GM23338 (cell line): ENCODE measurements at regions not wholly inside any gene's neighbourhood (a gene's known extent, or its start where the extent isn't known, plus 50 kb on each side); places are given as distances from the start of the nearest gene placed in this dataset.

Experiments used
- CREB1 ChIP-seq: fragments of 250-450 bp; sonication (Bioruptor Pico); IDR thresholded peaks from 2 replicates; pipeline ENCODE4 v1.5.0; 2020; ENCODE audit warnings: low read depth, mild to moderate bottlenecking, moderate library complexity
- CTCF ChIP-seq, 2 experiments: fragments of 200-600 bp in 1 of 2; sonication (generic) in 1 of 2; conservative IDR thresholded peaks; 2 replicates each; pipeline versions ENCODE4 v1.5.1 to v1.6.1; 2016 to 2017; ENCODE audit warnings: antibody characterized with exemption in 2 of 2, low read depth in 2 of 2, mild to moderate bottlenecking in 2 of 2, moderate library complexity in 1 of 2
- EZH2 ChIP-seq: fragments of 200-600 bp; sonication (generic); IDR thresholded peaks from one replicate; pipeline ENCODE4 v1.8.0; 2017; ENCODE audit warnings: antibody characterized with exemption, mild to moderate bottlenecking, low read depth; ENCODE audit not compliant: unreplicated experiment
- EZH2phosphoT487 ChIP-seq: fragments of 200-600 bp; sonication (generic); IDR thresholded peaks from one replicate; pipeline ENCODE4 v1.8.1; 2018; ENCODE audit warnings: antibody characterized with exemption; ENCODE audit not compliant: unreplicated experiment
- ZNF114 ChIP-seq: fragments of 250-450 bp; sonication (Bioruptor Pico); IDR thresholded peaks from 2 replicates; pipeline ENCODE4 v1.5.0; 2020; ENCODE audit warnings: mild to moderate bottlenecking, moderate library complexity
- TF ChIP-seq, protein P1 (sequence below): IDR thresholded peaks from one replicate; pipeline ENCODE4 v1.6.1; 2018; ENCODE audit warnings: antibody characterized with exemption; ENCODE audit not compliant: unreplicated experiment

- TF ChIP-seq, protein P1, sequence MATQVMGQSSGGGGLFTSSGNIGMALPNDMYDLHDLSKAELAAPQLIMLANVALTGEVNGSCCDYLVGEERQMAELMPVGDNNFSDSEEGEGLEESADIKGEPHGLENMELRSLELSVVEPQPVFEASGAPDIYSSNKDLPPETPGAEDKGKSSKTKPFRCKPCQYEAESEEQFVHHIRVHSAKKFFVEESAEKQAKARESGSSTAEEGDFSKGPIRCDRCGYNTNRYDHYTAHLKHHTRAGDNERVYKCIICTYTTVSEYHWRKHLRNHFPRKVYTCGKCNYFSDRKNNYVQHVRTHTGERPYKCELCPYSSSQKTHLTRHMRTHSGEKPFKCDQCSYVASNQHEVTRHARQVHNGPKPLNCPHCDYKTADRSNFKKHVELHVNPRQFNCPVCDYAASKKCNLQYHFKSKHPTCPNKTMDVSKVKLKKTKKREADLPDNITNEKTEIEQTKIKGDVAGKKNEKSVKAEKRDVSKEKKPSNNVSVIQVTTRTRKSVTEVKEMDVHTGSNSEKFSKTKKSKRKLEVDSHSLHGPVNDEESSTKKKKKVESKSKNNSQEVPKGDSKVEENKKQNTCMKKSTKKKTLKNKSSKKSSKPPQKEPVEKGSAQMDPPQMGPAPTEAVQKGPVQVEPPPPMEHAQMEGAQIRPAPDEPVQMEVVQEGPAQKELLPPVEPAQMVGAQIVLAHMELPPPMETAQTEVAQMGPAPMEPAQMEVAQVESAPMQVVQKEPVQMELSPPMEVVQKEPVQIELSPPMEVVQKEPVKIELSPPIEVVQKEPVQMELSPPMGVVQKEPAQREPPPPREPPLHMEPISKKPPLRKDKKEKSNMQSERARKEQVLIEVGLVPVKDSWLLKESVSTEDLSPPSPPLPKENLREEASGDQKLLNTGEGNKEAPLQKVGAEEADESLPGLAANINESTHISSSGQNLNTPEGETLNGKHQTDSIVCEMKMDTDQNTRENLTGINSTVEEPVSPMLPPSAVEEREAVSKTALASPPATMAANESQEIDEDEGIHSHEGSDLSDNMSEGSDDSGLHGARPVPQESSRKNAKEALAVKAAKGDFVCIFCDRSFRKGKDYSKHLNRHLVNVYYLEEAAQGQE, result no peak
- TF ChIP-seq CTCF (conservative IDR thresholded peaks at IDR 0.05; ENCODE audit: low read depth in 2 of 2) (no peak), ZNF114 (no peak), CREB1 (CRISPR knock-in tag) (no peak), EZH2phosphoT487 (no peak), EZH2 (no peak)
Observed at GRCh38 chr4:18531731-18532130, 510.2 kb upstream of the LCORL start.
